Middle frontal gyrus (tissue), 1 donor: ENCODE measurements at regions not wholly inside any gene's neighbourhood (a gene's known extent, or its start where the extent isn't known, plus 50 kb on each side); places are given as distances from the start of the nearest gene placed in this dataset.

ENCODE experiments used
- DNase-seq: peaks from one replicate; pipeline ENCODE4 v3.0.0-alpha.2; 2015; ENCODE audit warnings: low spot score; ENCODE audit errors: extremely low spot score

DNA sequence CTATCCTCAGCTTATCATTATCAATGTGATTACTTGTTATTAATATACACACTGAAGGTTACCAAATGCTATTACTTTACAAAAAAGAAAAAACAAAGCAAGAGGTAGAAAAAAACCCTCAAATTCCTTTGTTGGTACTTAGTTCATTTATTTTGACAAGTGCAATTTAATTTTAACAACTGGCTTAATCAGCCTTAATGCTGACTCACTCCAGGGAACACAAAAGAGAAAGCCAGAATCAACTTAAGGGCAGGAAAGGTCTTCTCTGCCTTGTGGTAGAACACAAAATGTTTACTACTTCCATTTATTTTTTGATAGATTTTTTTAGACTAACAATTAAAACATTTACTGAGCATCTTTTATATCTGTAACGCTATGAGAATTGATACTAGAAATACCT lies 417.1 kb downstream of the PCDH17 start:
- no peak for DNase-seq

DNA sequence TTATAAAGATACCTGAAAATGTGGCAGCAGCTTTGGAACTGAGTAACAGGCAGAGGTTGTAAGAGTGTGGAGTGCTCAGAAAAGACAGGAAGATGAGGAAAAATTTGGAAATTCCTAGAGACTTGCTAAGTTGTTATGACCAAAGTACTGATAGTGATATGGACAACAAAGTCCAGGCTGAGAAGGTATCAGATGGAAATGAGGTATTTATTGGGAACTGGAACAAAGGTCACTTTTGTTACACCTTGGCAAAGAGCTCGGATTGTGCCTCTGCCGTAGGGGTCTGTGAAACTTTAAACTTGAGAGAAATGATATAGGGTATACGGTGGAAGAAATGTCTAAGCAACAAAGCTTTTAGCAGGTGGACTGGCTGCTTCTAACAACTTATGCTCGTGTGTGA lies 419.9 kb downstream of the PCDH17 start:
- DNase-seq, result no peak

DNA sequence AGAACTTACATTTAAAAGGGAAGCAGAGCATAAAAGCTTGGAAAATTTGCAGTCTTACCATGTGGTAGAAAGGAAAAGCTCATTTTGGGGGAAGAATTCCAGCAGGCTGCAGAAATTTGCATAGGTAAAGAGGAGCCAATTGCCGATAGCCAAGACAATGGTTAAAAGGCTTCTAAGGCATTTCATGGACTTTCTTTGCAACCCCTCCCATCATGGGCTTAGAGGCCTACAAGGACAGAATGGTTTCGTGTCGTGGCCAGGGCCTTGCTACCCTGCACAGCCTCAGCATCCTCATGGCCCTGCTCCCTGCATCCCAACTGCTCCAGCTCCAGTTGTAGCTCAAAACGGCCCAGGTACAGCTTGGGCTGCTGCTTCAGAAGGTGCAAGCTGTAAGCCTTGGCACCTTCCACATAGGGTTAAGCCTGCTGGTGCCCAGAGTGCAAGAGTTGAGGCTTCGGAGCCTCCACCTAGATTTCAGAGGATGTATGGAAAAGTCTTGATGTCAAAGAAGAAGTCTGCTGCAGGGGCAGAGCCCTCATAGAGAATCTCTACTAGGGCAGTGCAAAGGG lies 420.3 kb downstream of the PCDH17 start:
- no peak for DNase-seq

DNA sequence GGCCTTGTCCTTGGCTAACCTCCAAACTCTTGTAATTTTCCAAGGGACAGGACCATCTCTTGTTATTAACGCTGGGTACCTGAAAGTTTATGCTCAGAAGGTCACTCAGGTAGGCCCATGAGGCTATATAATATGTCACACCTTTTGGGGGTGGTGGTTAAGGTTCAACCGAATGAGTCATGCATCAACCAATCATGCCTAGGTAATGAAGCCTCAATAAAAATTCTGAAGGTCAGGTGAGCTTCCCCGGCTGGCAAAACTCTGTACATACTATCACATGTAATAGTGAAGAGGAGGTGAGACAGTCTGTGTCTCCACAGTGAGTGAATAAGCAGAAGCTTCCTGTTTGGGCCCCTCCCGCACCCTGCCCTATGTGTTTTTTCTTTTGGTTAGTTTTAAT lies 424.9 kb downstream of the PCDH17 start:
- DNase-seq, result no peak

DNA sequence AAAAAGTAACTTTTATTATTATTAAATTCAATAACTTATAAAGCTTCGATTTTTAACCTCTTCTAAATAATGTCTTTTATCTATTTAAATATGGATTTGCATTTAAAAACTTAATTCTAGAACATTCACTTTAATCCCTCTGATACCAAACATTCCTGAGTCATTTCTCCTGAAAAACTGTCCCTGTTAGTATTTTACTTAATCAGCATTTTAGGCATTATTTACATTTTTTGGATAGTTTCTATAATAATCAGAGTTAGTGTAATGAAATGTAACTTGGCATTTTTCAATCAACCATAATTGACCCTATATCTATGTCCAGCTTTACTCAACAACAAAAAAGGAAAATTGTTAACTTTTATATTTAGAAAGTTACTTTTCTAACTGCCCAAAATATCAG lies 428.1 kb downstream of the PCDH17 start:
- DNase-seq, result no peak

DNA sequence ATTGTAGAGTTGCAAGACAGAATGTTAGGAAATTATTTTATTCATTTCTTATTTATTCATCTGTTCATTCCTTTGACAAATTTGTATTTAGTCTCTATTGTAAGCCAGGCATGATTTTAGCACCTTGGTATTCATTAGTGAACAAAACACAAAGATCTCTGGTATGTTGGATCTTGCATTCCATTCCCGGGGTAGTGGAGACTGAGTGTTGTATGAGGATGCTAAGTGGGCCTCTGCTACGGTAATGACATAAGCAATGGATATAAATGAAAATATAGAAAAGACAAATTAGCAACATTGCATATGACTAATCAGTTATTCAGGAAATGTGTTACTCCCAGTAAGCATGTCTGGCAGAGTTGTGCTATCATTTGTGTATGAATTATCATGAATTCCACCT lies 449.3 kb downstream of the PCDH17 start:
- DNase-seq, result no peak

DNA sequence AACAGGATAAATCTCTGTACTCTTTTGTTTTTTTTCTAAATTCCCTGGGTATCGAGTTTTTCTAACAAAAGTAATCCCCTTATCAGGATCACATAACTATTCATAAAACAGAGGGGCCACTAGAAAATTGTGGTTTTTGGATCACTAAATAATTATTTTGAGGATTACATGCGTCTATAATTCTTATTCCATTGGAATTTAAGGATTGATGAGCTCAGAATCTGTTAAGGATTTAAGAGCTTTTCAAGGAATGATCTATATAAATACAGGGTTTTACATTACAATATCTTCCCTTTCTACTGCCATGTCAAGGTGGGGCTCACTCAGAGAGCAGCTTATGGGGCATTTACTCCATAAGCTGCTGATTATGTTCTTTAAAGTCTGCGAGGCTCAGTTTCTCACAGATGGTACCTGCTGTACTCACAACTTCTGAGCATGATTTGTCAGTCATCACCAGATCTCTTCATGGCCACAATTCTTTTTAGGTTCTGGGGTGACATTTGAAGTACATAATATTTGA lies 449.8 kb downstream of the PCDH17 start:
- DNase-seq, result no peak

DNA sequence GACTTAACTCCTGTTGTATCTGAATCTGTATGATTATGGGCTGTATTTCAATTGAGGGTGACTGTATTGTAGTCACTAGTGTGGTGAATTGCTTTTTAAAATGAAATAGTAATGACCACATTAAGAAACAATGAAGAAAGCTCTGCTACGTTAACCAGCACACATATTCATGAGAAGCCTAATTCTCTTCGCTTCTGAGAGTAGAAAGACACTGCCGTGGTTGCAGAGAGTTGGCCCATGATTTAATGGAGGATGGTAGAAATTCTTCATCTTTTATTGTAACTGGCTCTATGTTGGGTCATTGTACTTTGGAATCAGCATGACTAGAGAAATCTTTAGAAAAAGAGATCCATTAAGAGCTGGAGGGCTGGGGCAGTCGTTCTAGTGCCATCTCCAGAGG lies 451.5 kb downstream of the PCDH17 start:
- DNase-seq, result no peak

DNA sequence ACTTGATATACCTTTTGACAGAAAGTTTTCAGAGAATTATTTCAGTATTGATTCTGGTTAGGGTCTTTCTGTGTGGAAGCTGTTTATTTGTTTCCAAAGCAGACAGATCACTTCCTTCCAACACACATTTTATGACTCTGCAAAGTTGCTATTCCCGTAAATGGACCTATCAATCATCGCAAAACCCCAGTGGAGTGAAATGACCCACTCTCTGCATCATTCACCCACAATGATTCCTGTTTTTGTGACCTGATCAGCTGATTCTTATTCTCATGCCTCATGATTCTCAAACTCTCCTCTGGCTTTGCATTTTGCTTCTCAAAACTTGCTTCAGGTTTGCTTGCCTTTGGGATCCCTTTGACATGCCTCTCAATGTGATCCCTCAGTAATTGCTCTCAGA lies 453.7 kb downstream of the PCDH17 start:
- DNase-seq, result no peak

DNA sequence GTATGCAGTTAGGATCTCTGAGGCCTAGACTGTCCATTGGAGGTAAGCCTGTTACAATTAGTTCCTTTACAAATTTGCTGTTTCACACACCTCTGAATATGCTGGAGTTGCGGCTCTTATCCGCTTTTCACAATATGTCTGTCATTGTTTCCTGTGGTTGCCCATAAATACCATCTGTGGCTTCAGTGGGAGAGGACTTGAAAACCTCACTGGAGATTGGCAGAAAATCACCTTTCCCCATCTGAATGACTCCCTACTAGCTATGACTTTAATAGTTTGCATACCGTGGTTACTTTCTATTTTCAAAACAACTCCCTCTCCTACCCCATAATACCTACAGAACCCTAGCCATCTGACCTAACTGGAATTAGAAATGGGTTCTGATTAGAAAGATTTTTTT lies 454.3 kb downstream of the PCDH17 start:
- no peak for DNase-seq

DNA sequence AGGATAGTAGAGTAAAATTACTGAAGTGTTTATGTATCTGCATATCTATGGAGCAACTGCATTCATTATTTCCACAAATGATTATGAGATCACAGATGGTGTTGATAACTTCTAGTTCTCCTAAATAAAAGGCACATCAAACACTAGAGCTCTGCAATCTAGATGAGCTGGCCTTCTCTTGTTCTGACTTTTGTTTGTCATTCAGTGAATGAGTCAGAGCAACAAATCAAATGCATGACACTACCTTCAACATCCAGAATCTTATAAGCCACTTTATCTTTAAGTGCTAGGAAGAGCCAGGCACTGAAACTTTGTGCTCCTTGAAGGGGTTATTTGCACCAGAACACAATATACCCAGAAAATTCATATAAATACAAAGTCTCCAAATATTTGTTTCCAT lies 456.0 kb downstream of the PCDH17 start:
- no peak for DNase-seq

DNA sequence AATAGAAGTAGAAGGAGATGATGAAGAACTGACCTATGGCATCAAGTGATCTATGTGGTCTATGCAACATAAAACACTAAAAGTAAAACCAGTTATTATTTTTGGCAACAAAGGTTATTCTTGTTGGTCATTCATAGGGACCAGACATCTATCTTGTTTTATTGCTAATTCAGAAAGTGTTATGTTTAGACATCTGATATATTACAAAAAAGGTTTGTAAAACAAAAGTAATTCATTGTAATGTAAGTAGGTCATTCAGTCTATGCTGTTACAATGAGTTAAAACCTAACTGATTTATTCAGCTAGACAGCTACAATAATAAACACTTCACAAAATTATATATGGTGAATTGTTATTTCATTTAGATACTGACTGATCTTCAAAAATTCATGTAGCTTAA lies 461.9 kb downstream of the PCDH17 start:
- no peak for DNase-seq

DNA sequence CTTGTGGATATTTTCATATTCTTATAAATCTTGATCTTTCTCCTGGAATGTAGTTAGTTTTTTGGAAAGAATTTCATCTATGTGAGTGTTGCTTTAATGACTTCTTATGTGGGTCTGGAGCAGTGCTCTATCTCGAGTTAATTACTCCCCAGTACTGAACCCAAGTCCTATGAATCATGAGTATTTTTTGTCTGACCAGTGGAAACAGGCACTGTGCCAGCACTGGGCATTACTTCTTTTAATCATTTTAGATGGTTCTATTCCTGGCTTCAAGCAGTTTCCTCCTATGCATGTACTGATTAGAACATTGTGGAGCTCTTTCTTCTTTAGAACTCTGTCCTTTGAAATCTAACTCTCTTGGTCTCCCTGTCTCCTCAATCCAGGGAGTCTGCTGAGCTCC lies 466.3 kb downstream of the PCDH17 start:
- no peak for DNase-seq

DNA sequence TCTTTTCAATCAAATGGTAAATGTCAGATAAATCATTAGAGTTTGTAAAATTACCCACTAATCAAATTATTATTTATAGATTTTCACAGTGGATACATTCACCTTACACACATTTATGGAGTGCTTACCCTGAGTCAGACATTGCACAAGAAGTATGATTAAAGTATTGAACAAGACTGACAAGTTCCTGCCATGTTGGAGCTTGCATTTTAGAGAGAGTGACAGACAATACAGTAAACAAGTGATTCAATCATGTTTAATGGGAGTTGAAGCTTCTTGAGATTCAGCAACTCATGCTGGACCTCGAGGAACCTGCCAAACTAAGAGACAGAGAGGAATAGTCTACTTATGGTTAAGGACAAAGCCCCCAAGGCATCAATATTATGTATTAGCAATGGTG lies 487.8 kb downstream of the PCDH17 start:
- DNase-seq, result no peak

DNA sequence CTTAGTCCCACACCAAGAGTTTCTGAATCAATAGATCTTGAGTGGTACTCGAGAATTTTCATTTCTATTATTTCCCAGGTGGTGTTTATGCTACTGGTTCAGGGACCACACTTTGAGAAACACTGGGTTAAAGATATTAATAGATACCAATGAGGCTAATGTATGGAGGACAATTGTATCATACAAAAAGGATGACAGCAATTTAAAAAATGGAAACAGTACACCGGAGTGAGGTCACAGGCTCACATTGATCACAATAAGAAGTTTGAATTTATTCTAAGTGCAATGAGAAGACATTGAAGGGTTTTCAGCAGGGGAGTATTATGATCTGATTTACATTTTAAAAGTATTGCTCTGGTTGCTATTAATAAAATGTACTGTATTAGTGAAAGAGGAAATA lies 488.3 kb downstream of the PCDH17 start:
- no peak for DNase-seq

DNA sequence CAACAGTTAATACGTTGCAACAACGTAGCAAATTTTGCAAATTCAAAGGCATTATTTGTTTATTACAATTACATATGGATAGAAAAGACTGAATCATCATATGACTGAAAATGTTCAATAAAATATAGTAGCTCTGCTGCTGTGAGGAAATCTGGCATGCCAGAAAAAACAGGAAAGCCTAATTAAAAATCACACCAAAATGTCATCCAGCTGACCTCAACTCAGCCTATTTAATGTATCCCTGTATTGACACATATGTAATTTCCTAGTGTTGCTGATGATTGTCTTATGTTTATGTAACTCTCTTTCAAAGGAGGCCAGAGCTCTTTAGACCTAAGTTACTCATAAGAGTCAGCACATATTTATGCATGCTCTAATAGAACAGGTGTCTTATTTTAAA lies 495.0 kb downstream of the PCDH17 start:
- no peak for DNase-seq

DNA sequence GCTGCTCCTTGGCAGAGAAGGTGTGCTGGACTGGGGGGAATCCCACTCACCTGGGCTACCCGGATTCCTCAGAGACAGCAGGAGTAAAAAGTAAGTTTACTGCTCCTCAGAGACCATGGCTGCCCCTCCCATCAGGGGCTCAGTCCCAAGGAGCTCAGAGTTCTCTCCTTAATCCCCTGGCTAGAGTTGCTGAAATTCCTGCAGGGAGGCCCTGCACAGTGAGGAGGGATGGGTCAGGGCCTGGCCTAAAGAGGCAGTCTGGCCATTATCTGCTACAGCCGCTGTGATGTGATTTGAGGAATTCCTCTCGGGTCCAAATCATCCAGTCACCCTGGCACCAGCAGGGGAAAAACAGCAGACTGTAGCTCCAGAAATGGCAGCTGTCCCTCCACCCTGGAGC lies 502.5 kb downstream of the PCDH17 start:
- no peak for DNase-seq

DNA sequence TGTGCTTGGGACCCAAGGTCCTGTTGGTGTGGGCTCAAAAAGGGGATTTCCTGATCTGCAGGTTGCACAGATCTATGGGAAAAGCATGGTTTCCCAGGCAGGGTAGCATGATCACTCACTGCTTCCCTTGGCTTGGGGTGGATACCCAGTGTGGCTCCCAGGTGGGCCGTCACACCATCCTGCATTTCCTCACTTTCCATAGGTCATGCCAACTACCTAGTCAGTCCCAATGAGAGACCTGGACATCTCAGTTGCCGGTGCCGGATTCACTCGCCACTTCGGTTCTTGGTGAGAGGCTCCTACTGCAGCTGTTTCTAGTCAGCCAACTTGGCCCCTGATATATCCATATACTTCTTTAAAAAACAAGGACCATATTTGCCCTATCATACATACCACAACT lies 503.0 kb downstream of the PCDH17 start:
- DNase-seq, result no peak

DNA sequence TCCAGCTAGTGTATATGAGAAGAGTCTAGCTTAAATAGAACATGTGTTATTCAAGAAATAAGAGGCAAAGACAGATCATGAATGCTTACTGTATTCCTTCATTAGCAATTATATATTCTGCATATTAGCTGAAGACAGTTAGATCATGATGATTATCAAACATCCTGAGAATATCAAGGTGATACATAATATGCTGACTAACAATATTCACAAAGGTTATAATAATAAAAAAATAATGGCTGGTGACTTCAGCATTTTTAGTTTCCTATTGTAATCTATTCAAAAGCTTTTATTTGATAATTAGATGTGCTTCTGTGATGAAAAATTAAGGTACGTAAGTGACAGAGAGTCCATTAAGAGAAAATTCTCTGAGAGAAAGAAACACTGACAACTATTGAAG lies 511.4 kb downstream of the PCDH17 start:
- DNase-seq, result no peak

DNA sequence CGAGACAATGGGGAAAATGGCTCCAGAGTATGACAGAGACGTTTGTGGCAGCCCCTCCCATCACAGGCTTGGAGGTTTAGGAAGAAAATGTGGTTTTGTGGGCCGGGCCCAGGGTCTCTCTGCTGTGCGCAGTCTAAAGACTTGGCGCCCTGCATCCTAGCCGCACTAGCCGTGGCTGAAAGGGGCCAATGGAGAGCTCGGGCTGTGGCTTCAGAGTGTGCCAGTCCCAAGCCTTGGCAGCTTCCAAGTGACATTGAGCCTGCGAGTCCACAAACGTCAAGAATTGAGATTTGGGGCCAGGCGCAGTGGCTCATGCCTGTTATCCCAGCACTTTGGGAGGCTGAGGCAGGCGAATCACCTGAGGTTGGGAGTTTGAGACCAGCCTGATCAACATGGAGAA lies 513.1 kb downstream of the PCDH17 start:
- no peak for DNase-seq

DNA sequence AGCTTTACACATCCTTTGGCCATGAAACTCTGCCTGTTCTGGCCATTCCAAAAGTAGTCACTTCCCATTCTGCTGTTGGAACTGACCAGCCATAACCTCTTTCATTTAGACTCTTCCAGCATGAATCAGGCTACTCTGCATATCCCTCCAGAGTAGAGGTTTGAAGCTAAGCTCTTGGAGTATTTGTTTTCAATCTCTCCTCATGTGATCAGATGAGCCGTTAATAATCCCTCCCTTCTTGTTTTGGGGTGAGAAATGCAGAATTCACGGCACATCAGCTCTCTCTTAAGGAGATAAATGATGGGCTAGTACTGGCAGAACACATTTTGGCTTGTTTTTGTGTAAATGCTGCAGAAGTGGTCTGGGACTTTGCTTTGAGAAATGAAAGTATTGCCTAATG lies 519.9 kb downstream of the PCDH17 start:
- DNase-seq, result no peak

DNA sequence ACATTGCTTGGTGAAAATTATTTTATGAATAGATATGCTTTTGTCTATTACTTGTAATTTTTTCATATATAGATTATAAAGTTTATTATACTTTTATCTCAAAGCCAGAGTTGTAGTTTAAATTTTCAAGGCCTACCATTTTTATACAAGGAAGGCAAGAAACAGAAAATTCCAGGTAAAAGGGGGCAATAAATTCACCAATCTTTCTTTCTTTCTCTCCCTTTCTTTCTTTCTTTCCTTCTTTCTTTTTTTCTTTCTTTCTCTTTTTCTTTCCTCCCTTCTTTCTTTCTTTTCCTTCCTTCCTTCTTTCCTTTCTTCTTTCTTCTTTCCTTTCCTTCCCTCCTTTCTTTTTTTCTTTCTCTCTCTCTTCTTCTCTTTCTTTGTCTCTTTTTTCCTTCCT lies 529.4 kb downstream of the PCDH17 start:
- DNase-seq, result no peak

DNA sequence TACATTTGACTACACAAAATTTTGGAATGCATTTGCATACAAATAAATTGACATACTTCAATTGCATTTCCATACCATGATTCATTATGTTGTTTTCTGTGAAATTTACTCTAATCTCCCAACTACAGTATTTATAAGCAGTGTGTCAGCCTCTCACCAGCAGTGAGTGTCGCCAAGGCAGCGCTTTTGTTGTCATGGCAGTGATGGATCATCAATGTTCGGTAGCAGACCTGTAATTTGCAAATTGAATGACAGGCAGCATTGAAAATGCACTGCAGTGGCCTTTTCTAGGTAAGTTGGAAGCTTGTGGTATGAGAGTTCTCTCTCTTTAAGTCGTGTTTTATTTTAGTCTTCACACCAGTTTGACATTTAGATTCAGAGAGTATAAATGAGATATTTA lies 534.1 kb downstream of the PCDH17 start:
- DNase-seq, result no peak

DNA sequence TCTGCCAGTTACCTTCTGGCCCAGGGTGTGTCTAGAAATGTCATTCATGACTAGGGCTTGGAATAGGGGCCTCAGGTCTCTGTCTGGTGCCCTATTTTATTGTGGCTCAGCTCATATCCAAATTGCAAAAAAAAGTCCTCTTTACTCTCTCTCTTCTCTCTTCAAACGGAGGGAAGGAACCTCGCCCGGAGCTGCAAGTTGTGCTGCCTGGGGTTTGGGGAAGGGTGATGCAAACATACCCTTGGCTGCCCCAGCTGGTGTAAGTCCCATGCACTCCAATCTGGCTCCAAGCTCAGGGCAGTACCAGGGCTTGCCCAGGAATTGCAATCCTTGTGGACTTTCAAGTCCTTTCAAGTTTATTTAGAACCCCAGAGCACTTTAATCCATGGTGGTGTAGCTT lies 549.6 kb downstream of the PCDH17 start:
- DNase-seq, result no peak
